ENCODE measurements at regions not wholly inside any gene's neighbourhood (a gene's known extent, or its start where the extent isn't known, plus 50 kb on each side); places are given as distances from the start of the nearest gene placed in this dataset.

DNA sequence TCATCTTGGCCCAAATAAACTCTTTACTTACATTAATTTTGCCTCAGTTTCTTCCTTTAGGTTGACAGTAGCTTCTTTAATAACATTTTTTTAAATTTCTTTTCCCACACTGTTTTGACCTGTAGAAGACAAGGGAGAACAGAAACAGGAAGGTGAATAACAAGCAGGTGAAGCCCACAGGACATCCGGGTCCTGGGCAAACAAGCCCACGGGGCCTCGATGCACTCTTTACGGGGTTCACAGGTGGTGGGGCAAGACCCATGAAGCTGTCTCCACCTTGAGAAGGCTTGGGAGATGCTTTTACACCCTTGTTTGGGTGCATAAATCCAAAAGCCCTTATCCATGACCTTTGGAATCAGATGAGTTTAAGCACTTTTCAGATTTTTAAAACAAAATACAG lies 301.0 kb upstream of the MGAT5 start:
- TF ChIP-seq, protein P1, sequence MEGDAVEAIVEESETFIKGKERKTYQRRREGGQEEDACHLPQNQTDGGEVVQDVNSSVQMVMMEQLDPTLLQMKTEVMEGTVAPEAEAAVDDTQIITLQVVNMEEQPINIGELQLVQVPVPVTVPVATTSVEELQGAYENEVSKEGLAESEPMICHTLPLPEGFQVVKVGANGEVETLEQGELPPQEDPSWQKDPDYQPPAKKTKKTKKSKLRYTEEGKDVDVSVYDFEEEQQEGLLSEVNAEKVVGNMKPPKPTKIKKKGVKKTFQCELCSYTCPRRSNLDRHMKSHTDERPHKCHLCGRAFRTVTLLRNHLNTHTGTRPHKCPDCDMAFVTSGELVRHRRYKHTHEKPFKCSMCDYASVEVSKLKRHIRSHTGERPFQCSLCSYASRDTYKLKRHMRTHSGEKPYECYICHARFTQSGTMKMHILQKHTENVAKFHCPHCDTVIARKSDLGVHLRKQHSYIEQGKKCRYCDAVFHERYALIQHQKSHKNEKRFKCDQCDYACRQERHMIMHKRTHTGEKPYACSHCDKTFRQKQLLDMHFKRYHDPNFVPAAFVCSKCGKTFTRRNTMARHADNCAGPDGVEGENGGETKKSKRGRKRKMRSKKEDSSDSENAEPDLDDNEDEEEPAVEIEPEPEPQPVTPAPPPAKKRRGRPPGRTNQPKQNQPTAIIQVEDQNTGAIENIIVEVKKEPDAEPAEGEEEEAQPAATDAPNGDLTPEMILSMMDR (IDR thresholded peaks at IDR 0.05 in 2 of 3, conservative IDR thresholded peaks at IDR 0.05 in 1 of 3; ENCODE audit: control insufficient read depth in 2 of 3, extremely low read depth in 1 of 3, insufficient read depth in 1 of 3, low read depth in 3 of 3, low read length in 3 of 3): no peak
- TF ChIP-seq, protein P2, sequence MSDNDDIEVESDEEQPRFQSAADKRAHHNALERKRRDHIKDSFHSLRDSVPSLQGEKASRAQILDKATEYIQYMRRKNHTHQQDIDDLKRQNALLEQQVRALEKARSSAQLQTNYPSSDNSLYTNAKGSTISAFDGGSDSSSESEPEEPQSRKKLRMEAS (IDR thresholded peaks at IDR 0.05; ENCODE audit: low read depth, low read length): no peak
- TF ChIP-seq BRCA1 (IDR thresholded peaks at IDR 0.05; ENCODE audit: low read depth, low read length) (no peak), ZBED1 (IDR thresholded peaks at IDR 0.05; ENCODE audit: borderline replicate concordance) (no peak)

Measured in GM12878 (cell line).